ENCODE measurements at regions not wholly inside any gene's neighbourhood (a gene's known extent, or its start where the extent isn't known, plus 50 kb on each side); places are given as distances from the start of the nearest gene placed in this dataset.

GRCh38 chrX:96611619-96612362 is 72.9 kb upstream of the DIAPH2 start:
- no peak overlapping the region for H3K4me3 Mint-ChIP-seq
- H3K27me3 Mint-ChIP-seq = no peaks in the 10 kb centered on the region
- peaks cover 2% of the 10 kb centered on the region for H3K9me3 Mint-ChIP-seq
- no peak for ATAC-seq
- H3K36me3 Mint-ChIP-seq = no peaks in the 10 kb centered on the region
- H3K27ac Mint-ChIP-seq = no peak overlapping the region
- no peaks in the 10 kb centered on the region for H3K4me1 Mint-ChIP-seq

GRCh38 chrX:96615448-96615847 is 69.2 kb upstream of the DIAPH2 start:
- Mint-ChIP-seq H3K9me3 (peaks cover 2% of the 10 kb centered on the region), H3K4me3 (no peak overlapping the region), H3K36me3 (no peaks in the 10 kb centered on the region), H3K27me3 (no peaks in the 10 kb centered on the region), H3K27ac (no peak overlapping the region), H3K4me1 (no peaks in the 10 kb centered on the region)
- no peak for ATAC-seq

- peaks cover 6% of the 10 kb centered on the region for H3K27me3 Mint-ChIP-seq
- no peaks in the 10 kb centered on the region for H3K4me1 Mint-ChIP-seq
- peaks cover 2% of the 10 kb centered on the region for H3K9me3 Mint-ChIP-seq
- no peaks in the 10 kb centered on the region for H3K36me3 Mint-ChIP-seq
- ATAC-seq = no peak
- no peak overlapping the region for H3K4me3 Mint-ChIP-seq
- no peak overlapping the region for H3K27ac Mint-ChIP-seq
These were observed 65.1 kb upstream of the DIAPH2 start for GRCh38 chrX:96619588-96619987.

GRCh38 chrX:96621811-96622210 is 62.8 kb upstream of the DIAPH2 start:
- Mint-ChIP-seq H3K27me3 (peaks cover 20% of the 10 kb centered on the region), H3K27ac (no peak overlapping the region), H3K4me3 (no peak overlapping the region), H3K36me3 (no peaks in the 10 kb centered on the region), H3K4me1 (no peaks in the 10 kb centered on the region), H3K9me3 (peaks cover under 1% of the 10 kb centered on the region)
- no peak for ATAC-seq

All from stimulated activated memory B cell treated with anti-CD40 and anti-IgM and Interleukin-4, amounts not matched to agents 10 μg/mL and 1 μg/mL and 100 μg/mL, for 72 hours (primary cell).